Mammary epithelial cell (primary cell): ENCODE measurements at regions not wholly inside any gene's neighbourhood (a gene's known extent, or its start where the extent isn't known, plus 50 kb on each side); places are given as distances from the start of the nearest gene placed in this dataset.

Source experiments
- EZH2 ChIP-seq: IDR thresholded peaks from 2 replicates; pipeline ENCODE4 v1.6.1; 2012; ENCODE audit warnings: low read length, inconsistent platforms, borderline replicate concordance
- TF ChIP-seq, protein P1 (sequence below), 2 donors: IDR thresholded peaks in 1 of 2; conservative IDR thresholded peaks in 1 of 2; 2 replicates each; pipeline ENCODE4 v1.5.1; 2011 to 2012; ENCODE audit warnings: inconsistent platforms in 2 of 2, low read length in 2 of 2, mild to moderate bottlenecking in 2 of 2, control low read depth in 1 of 2, low read depth in 1 of 2; ENCODE audit not compliant: insufficient read depth in 1 of 2; ENCODE audit errors: extremely low read depth in 1 of 2

DNA sequence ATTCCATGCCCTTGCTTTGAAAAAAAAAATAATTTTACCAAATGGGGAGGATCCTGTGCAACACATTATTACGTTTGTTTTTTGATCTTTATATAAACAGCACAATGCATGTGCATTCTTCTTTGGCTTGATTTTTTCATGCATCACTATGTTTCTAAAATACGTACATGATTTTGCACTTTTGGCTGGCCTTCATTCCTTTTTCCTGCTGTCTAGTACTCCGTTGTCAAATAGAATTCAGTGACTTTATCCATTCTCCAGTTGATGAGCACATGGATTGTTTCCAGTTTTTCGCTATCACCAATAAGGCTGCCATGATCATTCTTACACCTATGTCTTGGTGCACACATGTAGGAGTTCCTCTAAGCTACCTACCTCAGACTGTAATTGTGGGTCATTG, 63.0 kb upstream of the ID3 start:
- TF ChIP-seq, protein P1, sequence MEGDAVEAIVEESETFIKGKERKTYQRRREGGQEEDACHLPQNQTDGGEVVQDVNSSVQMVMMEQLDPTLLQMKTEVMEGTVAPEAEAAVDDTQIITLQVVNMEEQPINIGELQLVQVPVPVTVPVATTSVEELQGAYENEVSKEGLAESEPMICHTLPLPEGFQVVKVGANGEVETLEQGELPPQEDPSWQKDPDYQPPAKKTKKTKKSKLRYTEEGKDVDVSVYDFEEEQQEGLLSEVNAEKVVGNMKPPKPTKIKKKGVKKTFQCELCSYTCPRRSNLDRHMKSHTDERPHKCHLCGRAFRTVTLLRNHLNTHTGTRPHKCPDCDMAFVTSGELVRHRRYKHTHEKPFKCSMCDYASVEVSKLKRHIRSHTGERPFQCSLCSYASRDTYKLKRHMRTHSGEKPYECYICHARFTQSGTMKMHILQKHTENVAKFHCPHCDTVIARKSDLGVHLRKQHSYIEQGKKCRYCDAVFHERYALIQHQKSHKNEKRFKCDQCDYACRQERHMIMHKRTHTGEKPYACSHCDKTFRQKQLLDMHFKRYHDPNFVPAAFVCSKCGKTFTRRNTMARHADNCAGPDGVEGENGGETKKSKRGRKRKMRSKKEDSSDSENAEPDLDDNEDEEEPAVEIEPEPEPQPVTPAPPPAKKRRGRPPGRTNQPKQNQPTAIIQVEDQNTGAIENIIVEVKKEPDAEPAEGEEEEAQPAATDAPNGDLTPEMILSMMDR (conservative IDR thresholded peaks at IDR 0.05 in 1 of 2, IDR thresholded peaks at IDR 0.05 in 1 of 2; ENCODE audit: extremely low read depth in 1 of 2, insufficient read depth in 1 of 2, low read depth in 1 of 2, low read length in 2 of 2): no peak
- no peak for TF ChIP-seq EZH2
